ENCODE measurements at regions not wholly inside any gene's neighbourhood (a gene's known extent, or its start where the extent isn't known, plus 50 kb on each side); places are given as distances from the start of the nearest gene placed in this dataset.
"Not testable (repeated sequence)": the region's sequence is repeated elsewhere in the genome, so short reads cannot be mapped to it uniquely, and the experiment has no call there.

- no peak for DNase-seq
Measured at GRCh38 chr2:133988316-133988891, 265.5 kb upstream of the MGAT5 start.

- no peak for DNase-seq
Measured at GRCh38 chr2:133991606-133992168, 262.2 kb upstream of the MGAT5 start.

- no peak for DNase-seq
Measured at GRCh38 chr2:133992454-133992853, 261.4 kb upstream of the MGAT5 start.

GRCh38 chr2:133993160-133993559, 260.7 kb upstream of the MGAT5 start:
- no peak for DNase-seq

GRCh38 chr2:133998726-133999125, 255.1 kb upstream of the MGAT5 start:
- not testable (repeated sequence) for DNase-seq

- no peak for DNase-seq
Measured at GRCh38 chr2:134002391-134002790, 251.5 kb upstream of the MGAT5 start.

- DNase-seq, result no peak
Measured at GRCh38 chr2:134002921-134003320, 251.0 kb upstream of the MGAT5 start.

- DNase-seq, result no peak
Measured at GRCh38 chr2:134004467-134004866, 249.4 kb upstream of the MGAT5 start.

- DNase-seq, result no peak
Measured at GRCh38 chr2:134008837-134009236, 245.0 kb upstream of the MGAT5 start.

GRCh38 chr2:134009440-134009839, 244.4 kb upstream of the MGAT5 start:
- DNase-seq, result no peak

- not testable (repeated sequence) for DNase-seq
Measured at GRCh38 chr2:134009906-134010305, 244.0 kb upstream of the MGAT5 start.

GRCh38 chr2:134011936-134012586, 241.8 kb upstream of the MGAT5 start:
- no peak for DNase-seq

- DNase-seq, result no peak
Measured at GRCh38 chr2:134014196-134014960, 239.5 kb upstream of the MGAT5 start.

- DNase-seq, result no peak
Measured at GRCh38 chr2:134019871-134020270, 234.0 kb upstream of the MGAT5 start.

GRCh38 chr2:134020608-134021007, 233.3 kb upstream of the MGAT5 start:
- no peak for DNase-seq

- no peak for DNase-seq
Measured at GRCh38 chr2:134021830-134022524, 231.9 kb upstream of the MGAT5 start.

GRCh38 chr2:134023854-134024253, 230.0 kb upstream of the MGAT5 start:
- DNase-seq, result no peak

GRCh38 chr2:134027980-134028379, 225.9 kb upstream of the MGAT5 start:
- no peak for DNase-seq

GRCh38 chr2:134029418-134029817, 224.5 kb upstream of the MGAT5 start:
- no peak for DNase-seq

GRCh38 chr2:134031539-134031938, 222.3 kb upstream of the MGAT5 start:
- DNase-seq, result no peak

GRCh38 chr2:134035605-134036370, 218.1 kb upstream of the MGAT5 start:
- DNase-seq, result no peak

- no peak for DNase-seq
Measured at GRCh38 chr2:134039912-134040581, 213.8 kb upstream of the MGAT5 start.
